SK-N-SH (cell line): ENCODE measurements at regions not wholly inside any gene's neighbourhood (a gene's known extent, or its start where the extent isn't known, plus 50 kb on each side); places are given as distances from the start of the nearest gene placed in this dataset.

ENCODE experiments used
- CTCF ChIA-PET: fragments of 300-600, 350-600 bp; formaldehyde crosslinking; extraction: SDS; loops from one replicate; lab custom pipeline; 2021; lab: Yijun Ruan, JAX
- POLR2A ChIA-PET: fragments of 350-600 bp; sonication (Branson Sonifier 250); formaldehyde crosslinking; extraction: SDS; loops from one replicate; lab custom pipeline; 2020; ENCODE audit warnings: antibody characterized with exemption, inconsistent platforms; lab: Yijun Ruan, JAX
- DNase-seq: peaks from one replicate; pipeline ENCODE4 v3.0.0; 2012
- H2AFZ ChIP-seq: fragments of 200-600 bp; sonication (generic); 2 replicates; pipeline ENCODE4 v1.8.1; 2016; ENCODE audit warnings: antibody characterized with exemption, mild to moderate bottlenecking, low read depth
- H3F3A ChIP-seq: fragments of 200-600 bp; sonication (generic); replicated peaks from 2 replicates; pipeline ENCODE3; 2016; ENCODE audit warnings: antibody characterized with exemption, mild to moderate bottlenecking; ENCODE audit not compliant: insufficient read depth
- H3K27ac ChIP-seq, 2 experiments: fragments of 200-500 bp in 1 of 2; fragments of 200-600 bp in 1 of 2; sonication (Bioruptor generic) in 1 of 2; sonication (generic), shearing (Covaris generic) in 1 of 2; 2 replicates each; pipeline versions ENCODE4 v1.5.1 to v1.6.1; 2014 to 2016; ENCODE audit warnings: low read depth in 2 of 2, inconsistent platforms in 1 of 2, low read length in 1 of 2, mild to moderate bottlenecking in 1 of 2, mixed read lengths in 1 of 2
- H3K27me3 ChIP-seq: fragments of 200-600 bp; sonication (generic), shearing (Covaris generic); 2 replicates; pipeline ENCODE4 v1.6.1; 2016; ENCODE audit warnings: mixed run types; ENCODE audit not compliant: insufficient read depth
- H3K36me3 ChIP-seq, 2 experiments: fragments of 200-500 bp in 1 of 2; fragments of 200-600 bp in 1 of 2; sonication (Bioruptor generic) in 1 of 2; sonication (generic) in 1 of 2; replicated peaks in 1 of 2; 2 replicates each; pipeline versions ENCODE3 to v1.5.1; 2014 to 2016; ENCODE audit warnings: low read length in 1 of 2, mild to moderate bottlenecking in 1 of 2; ENCODE audit not compliant: insufficient read depth in 2 of 2, control insufficient read depth in 1 of 2
- H3K4me1 ChIP-seq, 2 experiments: fragments of 200-500 bp in 1 of 2; fragments of 200-600 bp in 1 of 2; sonication (Bioruptor generic) in 1 of 2; sonication (generic), shearing (Covaris generic) in 1 of 2; 2 replicates each; pipeline versions ENCODE4 v1.5.1 to v1.6.1; 2014 to 2016; ENCODE audit warnings: low read depth in 1 of 2, low read length in 1 of 2, mixed run types in 1 of 2; ENCODE audit not compliant: insufficient read depth in 2 of 2, control insufficient read depth in 1 of 2
- H3K4me2 ChIP-seq: fragments of 200-600 bp; sonication (generic), shearing (Covaris generic); 2 replicates; pipeline ENCODE4 v1.6.1; 2017; ENCODE audit warnings: mixed run types
- H3K4me3 ChIP-seq, 2 experiments: fragments of 200-500 bp in 1 of 2; fragments of 200-600 bp in 1 of 2; sonication (Bioruptor generic) in 1 of 2; sonication (generic), shearing (Covaris generic) in 1 of 2; 2 replicates each; pipeline versions ENCODE4 v1.5.1 to v1.8.1; 2014 to 2016; ENCODE audit warnings: low read depth in 2 of 2, inconsistent platforms in 1 of 2, low read length in 1 of 2, mild to moderate bottlenecking in 1 of 2, mixed read lengths in 1 of 2, moderate library complexity in 1 of 2
- H3K79me2 ChIP-seq: fragments of 200-600 bp; sonication (generic); 2 replicates; pipeline ENCODE4 v1.8.1; 2017; ENCODE audit warnings: mild to moderate bottlenecking; ENCODE audit not compliant: insufficient read depth
- H3K9ac ChIP-seq: fragments of 200-600 bp; sonication (generic); 2 replicates; pipeline ENCODE4 v1.6.1; 2017; ENCODE audit warnings: mixed run types
- H3K9me2 ChIP-seq: fragments of 200-600 bp; sonication (generic); 2 replicates; pipeline ENCODE4 v1.6.1; 2017; ENCODE audit warnings: mixed run types
- H3K9me3 ChIP-seq: fragments of 200-600 bp; sonication (generic); 2 replicates; pipeline ENCODE4 v1.6.1; 2017; ENCODE audit warnings: mixed run types, mild to moderate bottlenecking, moderate library complexity
- H4K20me1 ChIP-seq: fragments of 200-600 bp; sonication (generic); 2 replicates; pipeline ENCODE4 v1.6.1; 2017; ENCODE audit warnings: mild to moderate bottlenecking, mixed run types; ENCODE audit not compliant: insufficient read depth
- CHD2 ChIP-seq: fragments of 150-350 bp; IDR thresholded peaks from 2 replicates; pipeline ENCODE4 v1.6.1; 2018; ENCODE audit warnings: low read length; ENCODE audit not compliant: partially characterized antibody
- ELF1 ChIP-seq: IDR thresholded peaks from 2 replicates; pipeline ENCODE4 v1.4.0; 2012
- GABPA ChIP-seq: IDR thresholded peaks from 2 replicates; pipeline ENCODE4 v1.4.0; 2012; ENCODE audit warnings: low read depth, mild to moderate bottlenecking
- NFIC ChIP-seq: IDR thresholded peaks from 2 replicates; pipeline ENCODE4 v1.4.0; 2012; ENCODE audit warnings: borderline replicate concordance
- NRF1 ChIP-seq: IDR thresholded peaks from 2 replicates; pipeline ENCODE4 v1.6.1; 2012; ENCODE audit warnings: low read depth, mild to moderate bottlenecking, low read length
- RAD21 ChIP-seq: IDR thresholded peaks from 2 replicates; pipeline ENCODE4 v1.6.1; 2012; ENCODE audit warnings: mild to moderate bottlenecking, low read length
- RCOR1 ChIP-seq: fragments of 150-350 bp; IDR thresholded peaks from 2 replicates; pipeline ENCODE4 v1.6.1; 2017; ENCODE audit warnings: antibody characterized with exemption, low read length
- SIN3A ChIP-seq: IDR thresholded peaks from 2 replicates; pipeline ENCODE4 v1.6.1; 2012; ENCODE audit warnings: low read depth, mild to moderate bottlenecking, low read length, moderate library complexity, borderline replicate concordance
- SMC3 ChIP-seq: IDR thresholded peaks from 2 replicates; pipeline ENCODE4 v1.6.1; 2012; ENCODE audit warnings: low read depth, low read length, improper control_type of control experiment
- YY1 ChIP-seq: IDR thresholded peaks from 2 replicates; pipeline ENCODE4 v1.4.0; 2012; ENCODE audit warnings: low read depth, mild to moderate bottlenecking
- WGBS: methylation state at CpG from one replicate; pipeline ENCODE4 v1.1.6; 2017; ENCODE audit warnings: low lambda C conversion rate; 5-methylcytosine and 5-hydroxymethylcytosine counted together
- TF ChIP-seq, protein P1 (sequence below): fragments of 200-600 bp; sonication (generic); IDR thresholded peaks from 2 replicates; pipeline ENCODE4 v1.6.1; 2017; ENCODE audit warnings: antibody characterized with exemption, mild to moderate bottlenecking, moderate library complexity
- TF ChIP-seq, protein P2 (sequence below): IDR thresholded peaks from 2 replicates; pipeline ENCODE4 v1.6.1; 2012; ENCODE audit warnings: mild to moderate bottlenecking, low read depth, low read length, moderate library complexity
- TF ChIP-seq, protein P3 (sequence below): fragments of 150-350 bp; IDR thresholded peaks from 2 replicates; pipeline ENCODE4 v1.6.1; 2016; ENCODE audit warnings: mild to moderate bottlenecking, low read depth, low read length
- TF ChIP-seq, protein P4 (sequence below): IDR thresholded peaks from 2 replicates; pipeline ENCODE4; 2012

DNA sequence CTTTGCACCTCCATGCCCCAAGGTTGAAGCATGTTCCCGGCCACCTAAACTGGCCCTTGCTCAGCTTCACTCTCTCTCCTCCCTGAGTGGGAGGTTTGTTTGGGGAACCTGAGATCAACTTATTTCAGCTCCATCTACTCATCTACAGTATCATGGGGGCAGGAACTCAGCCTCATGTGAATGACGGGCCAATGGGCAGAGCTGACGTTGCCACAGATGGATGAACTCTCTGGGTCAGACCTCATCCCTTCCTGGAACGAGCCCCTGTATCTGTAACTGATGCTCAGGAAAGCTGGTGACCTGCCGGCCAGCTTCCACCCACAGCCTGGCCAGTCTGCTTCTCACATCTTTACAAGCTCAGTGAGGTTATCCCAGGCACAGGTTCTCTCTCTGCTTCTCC, 369.6 kb downstream of the IRX2 start:
- ChIA-PET POLR2A (no interaction called here), CTCF (no interaction called here)
- H3F3A ChIP-seq = no peaks in the 10 kb centered on the region

DNA sequence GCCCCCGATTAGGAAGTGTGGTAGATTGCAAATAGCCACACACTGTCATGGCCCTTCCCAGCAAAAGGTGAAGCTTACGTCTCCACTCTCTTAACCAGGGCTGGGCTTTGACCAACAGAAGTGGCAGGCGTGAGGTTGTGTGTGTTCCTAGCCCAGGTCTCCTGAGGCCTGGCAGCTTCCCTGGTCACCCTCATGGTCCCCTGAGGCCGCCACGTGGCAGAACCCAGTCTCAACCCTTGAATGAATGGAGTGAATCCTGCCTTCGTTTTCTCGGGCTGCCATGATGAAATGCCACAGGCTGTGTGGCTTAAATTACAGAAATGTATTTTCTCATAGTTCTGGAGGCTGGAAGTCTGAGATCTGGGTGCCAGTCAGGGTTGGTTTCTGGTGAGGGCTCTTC, 370.4 kb downstream of the IRX2 start:
- CTCF ChIA-PET = interaction anchor here (1.4 kb wide), 1 partner anchor 30 kb away, joined by 3 read pairs; no protein-coding TSS in a partner anchor

More for the DNA sequence above, 369.6 kb downstream of the IRX2 start:
- H3K9ac ChIP-seq = no peak overlapping the region
- no CpG with 5 or more reads among the region's 5 CpGs for WGBS
- H3K9me3 ChIP-seq = no peaks in the 10 kb centered on the region
- no peaks in the 10 kb centered on the region for H4K20me1 ChIP-seq
- TF ChIP-seq SMC3 (no peak), YY1 (no peak)
- TF ChIP-seq, all 33 proteins: peak for 0
- Histone ChIP-seq H3K4me2 (no peak overlapping the region), H3K36me3 (no peaks in the 10 kb centered on the region), H3K79me2 (no peaks in the 10 kb centered on the region), H3K9me2 (no peaks in the 10 kb centered on the region), H3K27me3 (peaks cover 35% of the 10 kb centered on the region), H2AFZ (no peak overlapping the region), H3K4me1 (no peaks in the 10 kb centered on the region), H3K4me3 (no peak overlapping the region), H3K27ac (no peak overlapping the region)
- no peak for DNase-seq

More for the DNA sequence above, 370.4 kb downstream of the IRX2 start:
- Histone ChIP-seq H2AFZ (no peak overlapping the region), H3K27ac (no peak overlapping the region), H3K36me3 (no peaks in the 10 kb centered on the region), H3K4me2 (no peak overlapping the region), H3K79me2 (no peaks in the 10 kb centered on the region), H3K4me1 (no peaks in the 10 kb centered on the region), H3K9me2 (no peaks in the 10 kb centered on the region), H3K9me3 (no peaks in the 10 kb centered on the region), H3K4me3 (no peak overlapping the region), H3K27me3 (peaks cover 30% of the 10 kb centered on the region; the same call in 1 of the 2 replicates), H3F3A (no peaks in the 10 kb centered on the region), H4K20me1 (no peaks in the 10 kb centered on the region), H3K9ac (no peak overlapping the region)
- TF ChIP-seq, protein P1, sequence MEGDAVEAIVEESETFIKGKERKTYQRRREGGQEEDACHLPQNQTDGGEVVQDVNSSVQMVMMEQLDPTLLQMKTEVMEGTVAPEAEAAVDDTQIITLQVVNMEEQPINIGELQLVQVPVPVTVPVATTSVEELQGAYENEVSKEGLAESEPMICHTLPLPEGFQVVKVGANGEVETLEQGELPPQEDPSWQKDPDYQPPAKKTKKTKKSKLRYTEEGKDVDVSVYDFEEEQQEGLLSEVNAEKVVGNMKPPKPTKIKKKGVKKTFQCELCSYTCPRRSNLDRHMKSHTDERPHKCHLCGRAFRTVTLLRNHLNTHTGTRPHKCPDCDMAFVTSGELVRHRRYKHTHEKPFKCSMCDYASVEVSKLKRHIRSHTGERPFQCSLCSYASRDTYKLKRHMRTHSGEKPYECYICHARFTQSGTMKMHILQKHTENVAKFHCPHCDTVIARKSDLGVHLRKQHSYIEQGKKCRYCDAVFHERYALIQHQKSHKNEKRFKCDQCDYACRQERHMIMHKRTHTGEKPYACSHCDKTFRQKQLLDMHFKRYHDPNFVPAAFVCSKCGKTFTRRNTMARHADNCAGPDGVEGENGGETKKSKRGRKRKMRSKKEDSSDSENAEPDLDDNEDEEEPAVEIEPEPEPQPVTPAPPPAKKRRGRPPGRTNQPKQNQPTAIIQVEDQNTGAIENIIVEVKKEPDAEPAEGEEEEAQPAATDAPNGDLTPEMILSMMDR = no peak
- no peak for TF ChIP-seq ELF1
- TF ChIP-seq, protein P2, sequence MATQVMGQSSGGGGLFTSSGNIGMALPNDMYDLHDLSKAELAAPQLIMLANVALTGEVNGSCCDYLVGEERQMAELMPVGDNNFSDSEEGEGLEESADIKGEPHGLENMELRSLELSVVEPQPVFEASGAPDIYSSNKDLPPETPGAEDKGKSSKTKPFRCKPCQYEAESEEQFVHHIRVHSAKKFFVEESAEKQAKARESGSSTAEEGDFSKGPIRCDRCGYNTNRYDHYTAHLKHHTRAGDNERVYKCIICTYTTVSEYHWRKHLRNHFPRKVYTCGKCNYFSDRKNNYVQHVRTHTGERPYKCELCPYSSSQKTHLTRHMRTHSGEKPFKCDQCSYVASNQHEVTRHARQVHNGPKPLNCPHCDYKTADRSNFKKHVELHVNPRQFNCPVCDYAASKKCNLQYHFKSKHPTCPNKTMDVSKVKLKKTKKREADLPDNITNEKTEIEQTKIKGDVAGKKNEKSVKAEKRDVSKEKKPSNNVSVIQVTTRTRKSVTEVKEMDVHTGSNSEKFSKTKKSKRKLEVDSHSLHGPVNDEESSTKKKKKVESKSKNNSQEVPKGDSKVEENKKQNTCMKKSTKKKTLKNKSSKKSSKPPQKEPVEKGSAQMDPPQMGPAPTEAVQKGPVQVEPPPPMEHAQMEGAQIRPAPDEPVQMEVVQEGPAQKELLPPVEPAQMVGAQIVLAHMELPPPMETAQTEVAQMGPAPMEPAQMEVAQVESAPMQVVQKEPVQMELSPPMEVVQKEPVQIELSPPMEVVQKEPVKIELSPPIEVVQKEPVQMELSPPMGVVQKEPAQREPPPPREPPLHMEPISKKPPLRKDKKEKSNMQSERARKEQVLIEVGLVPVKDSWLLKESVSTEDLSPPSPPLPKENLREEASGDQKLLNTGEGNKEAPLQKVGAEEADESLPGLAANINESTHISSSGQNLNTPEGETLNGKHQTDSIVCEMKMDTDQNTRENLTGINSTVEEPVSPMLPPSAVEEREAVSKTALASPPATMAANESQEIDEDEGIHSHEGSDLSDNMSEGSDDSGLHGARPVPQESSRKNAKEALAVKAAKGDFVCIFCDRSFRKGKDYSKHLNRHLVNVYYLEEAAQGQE = no peak
- TF ChIP-seq, protein P3, sequence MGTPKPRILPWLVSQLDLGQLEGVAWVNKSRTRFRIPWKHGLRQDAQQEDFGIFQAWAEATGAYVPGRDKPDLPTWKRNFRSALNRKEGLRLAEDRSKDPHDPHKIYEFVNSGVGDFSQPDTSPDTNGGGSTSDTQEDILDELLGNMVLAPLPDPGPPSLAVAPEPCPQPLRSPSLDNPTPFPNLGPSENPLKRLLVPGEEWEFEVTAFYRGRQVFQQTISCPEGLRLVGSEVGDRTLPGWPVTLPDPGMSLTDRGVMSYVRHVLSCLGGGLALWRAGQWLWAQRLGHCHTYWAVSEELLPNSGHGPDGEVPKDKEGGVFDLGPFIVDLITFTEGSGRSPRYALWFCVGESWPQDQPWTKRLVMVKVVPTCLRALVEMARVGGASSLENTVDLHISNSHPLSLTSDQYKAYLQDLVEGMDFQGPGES = no peak
- no peak for TF ChIP-seq SIN3A
- TF ChIP-seq, protein P4, sequence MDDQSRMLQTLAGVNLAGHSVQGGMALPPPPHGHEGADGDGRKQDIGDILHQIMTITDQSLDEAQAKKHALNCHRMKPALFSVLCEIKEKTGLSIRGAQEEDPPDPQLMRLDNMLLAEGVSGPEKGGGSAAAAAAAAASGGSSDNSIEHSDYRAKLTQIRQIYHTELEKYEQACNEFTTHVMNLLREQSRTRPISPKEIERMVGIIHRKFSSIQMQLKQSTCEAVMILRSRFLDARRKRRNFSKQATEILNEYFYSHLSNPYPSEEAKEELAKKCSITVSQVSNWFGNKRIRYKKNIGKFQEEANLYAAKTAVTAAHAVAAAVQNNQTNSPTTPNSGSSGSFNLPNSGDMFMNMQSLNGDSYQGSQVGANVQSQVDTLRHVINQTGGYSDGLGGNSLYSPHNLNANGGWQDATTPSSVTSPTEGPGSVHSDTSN = no peak
- TF ChIP-seq SMC3 = no peak
- TF ChIP-seq RCOR1 = no peak
- no peak for TF ChIP-seq CHD2
- no peak for TF ChIP-seq RAD21
- no peak for TF ChIP-seq NRF1
- no peak for TF ChIP-seq NFIC
- no peak for TF ChIP-seq GABPA
- DNase-seq = no peak
- POLR2A ChIA-PET = no interaction called here
- WGBS = 2% methylated on average over 5 of the region's 7 CpGs
